ENCODE measurements at regions not wholly inside any gene's neighbourhood (a gene's known extent, or its start where the extent isn't known, plus 50 kb on each side); places are given as distances from the start of the nearest gene placed in this dataset.

DNA sequence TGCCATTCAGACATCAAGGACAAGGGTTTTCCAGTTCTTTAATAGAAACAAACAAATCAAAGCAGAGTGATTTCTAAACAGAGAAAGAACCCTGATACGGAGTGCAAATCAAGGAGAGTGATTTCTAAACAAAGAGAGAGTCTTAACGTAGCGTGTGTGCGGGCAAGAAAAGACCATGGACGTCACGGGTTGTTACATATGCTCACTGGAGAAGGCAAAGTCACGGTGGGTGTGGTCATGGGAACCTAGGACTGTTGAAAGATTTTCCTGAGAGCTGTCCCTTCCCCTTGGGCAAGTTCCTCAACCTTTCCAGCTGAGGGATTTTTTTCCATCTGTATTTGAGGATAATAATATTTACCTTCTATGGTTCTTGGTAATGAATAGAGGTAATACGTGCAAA is 95.0 kb upstream of the SLC34A2 start:
- dilution Hi-C loops (cut with MboI; ENCODE audit: extremely low pct_ligation_motif_present, low sequenced_read_pairs): no loop called here
- no peaks in the 10 kb centered on the region for H4K20me1 ChIP-seq (ENCODE audit: control insufficient read depth, extremely low read depth, insufficient read depth, low read length)
- no peaks in the 10 kb centered on the region for H3K4me1 ChIP-seq (ENCODE audit: control insufficient read depth, extremely low read depth, insufficient read depth, low read length)
- no peaks in the 10 kb centered on the region for H3K9me3 ChIP-seq (ENCODE audit: control insufficient read depth, low read depth, low read length)
- H3K4me3 ChIP-seq (ENCODE audit: control insufficient read depth in 2 of 3, extremely low read depth in 1 of 3, insufficient read depth in 2 of 3, low read depth in 1 of 3, low read length in 3 of 3): no peak overlapping the region
- H3K9ac ChIP-seq (ENCODE audit: control insufficient read depth, extremely low read depth, insufficient read depth, low read length): no peak overlapping the region
- H3K27ac ChIP-seq (ENCODE audit: control insufficient read depth, insufficient read depth, low read length): no peak overlapping the region
- no peak overlapping the region for H3K4me2 ChIP-seq (ENCODE audit: control insufficient read depth, extremely low read depth, insufficient read depth, low read depth, low read length)
- H3K27me3 ChIP-seq (ENCODE audit: control insufficient read depth, extremely low read depth, insufficient read depth, low read length): no peaks in the 10 kb centered on the region
- H2AFZ ChIP-seq (ENCODE audit: control insufficient read depth, low read length): no peak overlapping the region
- FAIRE-seq (no peak), DNase-seq (ENCODE audit: low read depth, low spot score) (no peak)
- no peaks in the 10 kb centered on the region for H3K79me2 ChIP-seq (ENCODE audit: control insufficient read depth, insufficient read depth, low read length)
- no peaks in the 10 kb centered on the region for H3K9me1 ChIP-seq (ENCODE audit: control insufficient read depth, extremely low read depth, insufficient read depth, low read length)
- no peaks in the 10 kb centered on the region for H3K36me3 ChIP-seq (ENCODE audit: control insufficient read depth in 2 of 2, extremely low read depth in 1 of 2, insufficient read depth in 2 of 2, low read length in 2 of 2)
- no peak for TF ChIP-seq EZH2 (IDR thresholded peaks at IDR 0.05; ENCODE audit: low read length)
- TF ChIP-seq, protein P1, sequence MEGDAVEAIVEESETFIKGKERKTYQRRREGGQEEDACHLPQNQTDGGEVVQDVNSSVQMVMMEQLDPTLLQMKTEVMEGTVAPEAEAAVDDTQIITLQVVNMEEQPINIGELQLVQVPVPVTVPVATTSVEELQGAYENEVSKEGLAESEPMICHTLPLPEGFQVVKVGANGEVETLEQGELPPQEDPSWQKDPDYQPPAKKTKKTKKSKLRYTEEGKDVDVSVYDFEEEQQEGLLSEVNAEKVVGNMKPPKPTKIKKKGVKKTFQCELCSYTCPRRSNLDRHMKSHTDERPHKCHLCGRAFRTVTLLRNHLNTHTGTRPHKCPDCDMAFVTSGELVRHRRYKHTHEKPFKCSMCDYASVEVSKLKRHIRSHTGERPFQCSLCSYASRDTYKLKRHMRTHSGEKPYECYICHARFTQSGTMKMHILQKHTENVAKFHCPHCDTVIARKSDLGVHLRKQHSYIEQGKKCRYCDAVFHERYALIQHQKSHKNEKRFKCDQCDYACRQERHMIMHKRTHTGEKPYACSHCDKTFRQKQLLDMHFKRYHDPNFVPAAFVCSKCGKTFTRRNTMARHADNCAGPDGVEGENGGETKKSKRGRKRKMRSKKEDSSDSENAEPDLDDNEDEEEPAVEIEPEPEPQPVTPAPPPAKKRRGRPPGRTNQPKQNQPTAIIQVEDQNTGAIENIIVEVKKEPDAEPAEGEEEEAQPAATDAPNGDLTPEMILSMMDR (optimal IDR thresholded peaks at IDR 0.05 in 1 of 3, IDR thresholded peaks at IDR 0.05 in 1 of 3, conservative IDR thresholded peaks at IDR 0.05 in 1 of 3; ENCODE audit: extremely low read depth in 1 of 3, insufficient read depth in 2 of 3, low read length in 3 of 3): no peak

DNA sequence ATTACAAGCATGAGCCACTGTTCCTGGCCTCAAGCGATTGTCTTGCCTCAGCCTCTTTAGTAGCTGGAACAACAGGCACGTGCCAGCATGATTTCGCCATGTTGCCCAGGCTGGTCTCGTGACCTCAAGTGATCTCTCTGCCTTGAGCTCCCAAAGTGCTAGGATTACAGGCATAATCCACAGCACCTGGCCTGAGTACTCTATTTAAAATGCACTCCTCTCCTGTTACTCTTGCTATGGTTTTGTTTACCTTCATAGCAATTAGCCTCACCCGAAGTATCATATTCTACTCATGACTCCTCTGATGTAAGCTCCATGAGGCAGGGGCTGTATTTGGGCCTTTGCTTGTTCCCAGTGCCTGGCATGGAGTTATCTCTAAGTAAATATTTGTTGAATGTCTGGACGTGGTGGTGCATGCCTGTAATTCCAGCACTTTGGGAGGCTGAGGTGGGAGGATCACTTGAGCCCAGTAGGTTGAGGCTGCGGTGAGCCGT is 92.5 kb upstream of the SLC34A2 start:
- Histone ChIP-seq H3K4me1 (ENCODE audit: control insufficient read depth, extremely low read depth, insufficient read depth, low read length) (no peaks in the 10 kb centered on the region), H3K36me3 (ENCODE audit: control insufficient read depth in 2 of 2, extremely low read depth in 1 of 2, insufficient read depth in 2 of 2, low read length in 2 of 2) (no peaks in the 10 kb centered on the region), H3K9me3 (ENCODE audit: control insufficient read depth, low read depth, low read length) (no peaks in the 10 kb centered on the region), H4K20me1 (ENCODE audit: control insufficient read depth, extremely low read depth, insufficient read depth, low read length) (no peaks in the 10 kb centered on the region), H3K27ac (ENCODE audit: control insufficient read depth, insufficient read depth, low read length) (no peak overlapping the region), H3K27me3 (ENCODE audit: control insufficient read depth, extremely low read depth, insufficient read depth, low read length) (no peaks in the 10 kb centered on the region), H3K9ac (ENCODE audit: control insufficient read depth, extremely low read depth, insufficient read depth, low read length) (no peak overlapping the region), H3K79me2 (ENCODE audit: control insufficient read depth, insufficient read depth, low read length) (no peaks in the 10 kb centered on the region), H2AFZ (ENCODE audit: control insufficient read depth, low read length) (no peak overlapping the region), H3K4me3 (ENCODE audit: control insufficient read depth in 2 of 3, extremely low read depth in 1 of 3, insufficient read depth in 2 of 3, low read depth in 1 of 3, low read length in 3 of 3) (no peak overlapping the region), H3K4me2 (ENCODE audit: control insufficient read depth, extremely low read depth, insufficient read depth, low read depth, low read length) (no peak overlapping the region), H3K9me1 (ENCODE audit: control insufficient read depth, extremely low read depth, insufficient read depth, low read length) (no peaks in the 10 kb centered on the region)
- no peak for TF ChIP-seq EZH2 (IDR thresholded peaks at IDR 0.05; ENCODE audit: low read length)
- TF ChIP-seq, protein P1 (optimal IDR thresholded peaks at IDR 0.05 in 1 of 3, IDR thresholded peaks at IDR 0.05 in 1 of 3, conservative IDR thresholded peaks at IDR 0.05 in 1 of 3; ENCODE audit: extremely low read depth in 1 of 3, insufficient read depth in 2 of 3, low read length in 3 of 3): no peak
- DNase-seq (ENCODE audit: low read depth, low spot score): no peak
- FAIRE-seq: no peak
- dilution Hi-C loops (cut with MboI; ENCODE audit: extremely low pct_ligation_motif_present, low sequenced_read_pairs): no loop called here
